WI38 (cell line): ENCODE measurements at regions not wholly inside any gene's neighbourhood (a gene's known extent, or its start where the extent isn't known, plus 50 kb on each side); places are given as distances from the start of the nearest gene placed in this dataset.

ENCODE experiments used
- H3K4me3 ChIP-seq: 2 replicates; pipeline ENCODE4 v1.5.1; 2011; ENCODE audit warnings: low read depth, mild to moderate bottlenecking, control low read depth, low read length
- TF ChIP-seq, protein P1 (sequence below): IDR thresholded peaks from 2 replicates; pipeline ENCODE4 v1.5.1; 2012; ENCODE audit warnings: low read depth, mild to moderate bottlenecking, control low read depth, low read length

DNA sequence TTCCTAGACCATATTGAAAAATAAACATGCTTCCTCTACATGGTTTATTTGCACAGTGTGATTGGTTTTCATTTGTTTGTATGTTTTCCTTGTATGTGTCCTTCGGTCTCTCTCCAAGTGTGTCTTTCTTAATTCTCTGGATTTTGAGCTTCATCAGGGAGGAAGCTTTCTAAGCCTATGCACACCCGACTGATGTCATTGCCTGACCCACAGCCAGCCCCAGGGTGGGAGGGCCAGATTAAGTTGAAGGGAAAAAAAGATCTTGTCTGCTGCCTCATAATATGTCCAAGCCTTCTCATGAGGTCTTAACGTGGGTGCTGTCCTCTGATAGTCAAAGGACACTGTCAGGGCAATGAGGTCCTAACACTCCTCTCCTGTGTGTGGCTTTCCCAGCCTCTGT is 115.2 kb downstream of the MARCHF4 start:
- no peak overlapping the region for H3K4me3 ChIP-seq
- TF ChIP-seq, protein P1, sequence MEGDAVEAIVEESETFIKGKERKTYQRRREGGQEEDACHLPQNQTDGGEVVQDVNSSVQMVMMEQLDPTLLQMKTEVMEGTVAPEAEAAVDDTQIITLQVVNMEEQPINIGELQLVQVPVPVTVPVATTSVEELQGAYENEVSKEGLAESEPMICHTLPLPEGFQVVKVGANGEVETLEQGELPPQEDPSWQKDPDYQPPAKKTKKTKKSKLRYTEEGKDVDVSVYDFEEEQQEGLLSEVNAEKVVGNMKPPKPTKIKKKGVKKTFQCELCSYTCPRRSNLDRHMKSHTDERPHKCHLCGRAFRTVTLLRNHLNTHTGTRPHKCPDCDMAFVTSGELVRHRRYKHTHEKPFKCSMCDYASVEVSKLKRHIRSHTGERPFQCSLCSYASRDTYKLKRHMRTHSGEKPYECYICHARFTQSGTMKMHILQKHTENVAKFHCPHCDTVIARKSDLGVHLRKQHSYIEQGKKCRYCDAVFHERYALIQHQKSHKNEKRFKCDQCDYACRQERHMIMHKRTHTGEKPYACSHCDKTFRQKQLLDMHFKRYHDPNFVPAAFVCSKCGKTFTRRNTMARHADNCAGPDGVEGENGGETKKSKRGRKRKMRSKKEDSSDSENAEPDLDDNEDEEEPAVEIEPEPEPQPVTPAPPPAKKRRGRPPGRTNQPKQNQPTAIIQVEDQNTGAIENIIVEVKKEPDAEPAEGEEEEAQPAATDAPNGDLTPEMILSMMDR = no peak
